Brain microvascular endothelial cell (primary cell): ENCODE measurements at regions not wholly inside any gene's neighbourhood (a gene's known extent, or its start where the extent isn't known, plus 50 kb on each side); places are given as distances from the start of the nearest gene placed in this dataset.

Experiments
- DNase-seq: peaks from one replicate; pipeline ENCODE4 v3.0.0-alpha.2; 2020
- H3K27ac ChIP-seq: fragments of 250-450 bp; sonication (Bioruptor Pico); 2 replicates; pipeline ENCODE4 v1.5.1; 2020; ENCODE audit warnings: mild to moderate bottlenecking, moderate library complexity
- H3K27me3 ChIP-seq: fragments of 250-450 bp; sonication (Bioruptor Pico); replicated peaks from 2 replicates; pipeline ENCODE4 v1.5.1; 2020; ENCODE audit warnings: mild to moderate bottlenecking
- H3K36me3 ChIP-seq: fragments of 250-450 bp; sonication (Bioruptor Pico); replicated peaks from 2 replicates; pipeline ENCODE4 v1.5.1; 2020; ENCODE audit warnings: mild to moderate bottlenecking
- H3K4me3 ChIP-seq: 2 replicates; pipeline ENCODE4 v1.5.1; 2011; ENCODE audit warnings: low read depth, mild to moderate bottlenecking, control low read depth, low read length, moderate library complexity
- CTCF ChIP-seq: IDR thresholded peaks from 2 replicates; pipeline ENCODE4 v1.5.1; 2011; ENCODE audit warnings: low read depth, mild to moderate bottlenecking, moderate library complexity, low read length, control low read depth, inconsistent platforms; ENCODE audit errors: missing control alignments
- in situ Hi-C: cut with HindIII; loops from 2 replicates; pipeline ENCODE4 v1.10.0; 2017; ENCODE audit warnings: low sequenced_read_pairs, low pct_ligation_motif_present

GRCh38 chr12:86659985-86660384 is 403.8 kb upstream of the MGAT4C start:
- no peak for TF ChIP-seq CTCF
- in situ Hi-C loops, result no loop called here
- H3K27ac ChIP-seq, result no peak overlapping the region
- no peaks in the 10 kb centered on the region for H3K36me3 ChIP-seq
- no peak overlapping the region for H3K4me3 ChIP-seq
- no peak for DNase-seq
- no peaks in the 10 kb centered on the region for H3K27me3 ChIP-seq

GRCh38 chr12:86658303-86658702 is 402.1 kb upstream of the MGAT4C start:
- TF ChIP-seq CTCF, result no peak
- H3K36me3 ChIP-seq, result no peaks in the 10 kb centered on the region
- H3K4me3 ChIP-seq, result no peak overlapping the region
- no peak for DNase-seq
- no peak overlapping the region for H3K27ac ChIP-seq
- in situ Hi-C loops, result no loop called here
- no peaks in the 10 kb centered on the region for H3K27me3 ChIP-seq

- H3K4me3 ChIP-seq, result no peak overlapping the region
- in situ Hi-C loops, result no loop called here
- TF ChIP-seq CTCF, result no peak
- no peak overlapping the region for H3K27ac ChIP-seq
- DNase-seq, result no peak
- H3K36me3 ChIP-seq, result no peaks in the 10 kb centered on the region
- H3K27me3 ChIP-seq, result no peaks in the 10 kb centered on the region
Measured at GRCh38 chr12:86647800-86648199, 391.6 kb upstream of the MGAT4C start.

DNA sequence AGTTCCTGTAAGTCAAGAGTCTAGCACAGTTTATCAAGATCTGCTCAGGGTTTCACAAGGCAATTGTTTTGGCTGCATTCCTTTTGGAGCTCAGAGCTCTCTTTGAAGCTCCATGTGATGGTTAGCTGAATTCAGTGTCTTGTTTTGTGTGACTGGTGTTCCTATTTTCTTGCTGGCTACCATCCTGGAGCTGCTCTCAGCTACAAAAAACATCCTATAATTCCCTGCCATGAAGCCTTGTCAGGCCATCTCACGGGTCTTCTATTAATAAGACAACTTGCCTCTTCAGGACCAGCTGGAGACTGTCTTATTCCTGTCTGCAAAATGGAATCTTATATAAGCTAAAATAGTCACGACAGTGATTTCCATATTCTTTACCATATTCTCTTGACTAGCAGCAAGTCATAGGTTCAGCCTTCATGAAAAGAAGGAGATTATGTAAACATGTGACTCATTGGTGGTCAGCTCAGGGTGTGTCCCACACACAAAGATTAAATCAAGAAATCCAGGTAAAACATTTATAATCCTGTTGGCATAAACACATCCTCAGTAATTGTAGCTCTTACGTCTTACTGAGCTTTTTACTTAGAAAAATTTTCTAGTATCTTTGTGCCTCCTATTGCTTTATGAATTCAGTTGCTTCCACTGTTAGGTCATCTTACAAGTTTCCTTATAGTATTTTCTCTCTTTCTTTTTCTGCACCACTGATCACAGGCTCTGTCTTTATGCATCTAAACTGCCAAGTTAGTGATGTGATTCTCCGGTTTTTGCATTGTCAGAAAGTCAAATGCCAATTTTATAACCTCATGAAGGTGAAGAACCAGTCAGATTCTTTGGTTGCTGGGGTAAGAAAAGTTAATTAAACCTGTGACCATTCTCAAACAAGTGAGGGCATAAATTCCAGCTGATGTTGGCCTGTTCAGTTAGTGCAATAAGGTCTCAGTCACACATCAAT is 378.5 kb upstream of the MGAT4C start:
- Histone ChIP-seq H3K36me3 (no peaks in the 10 kb centered on the region), H3K27me3 (no peaks in the 10 kb centered on the region), H3K27ac (no peak overlapping the region), H3K4me3 (no peak overlapping the region)
- in situ Hi-C loops, result no loop called here
- no peak for TF ChIP-seq CTCF
- DNase-seq, result no peak

GRCh38 chr12:86627001-86627400 is 370.8 kb upstream of the MGAT4C start:
- Histone ChIP-seq H3K27ac (no peak overlapping the region), H3K36me3 (no peaks in the 10 kb centered on the region), H3K27me3 (no peaks in the 10 kb centered on the region), H3K4me3 (no peak overlapping the region)
- TF ChIP-seq CTCF, result no peak
- no peak for DNase-seq
- in situ Hi-C loops, result no loop called here
